HG02943 (cell line): ENCODE measurements at regions not wholly inside any gene's neighbourhood (a gene's known extent, or its start where the extent isn't known, plus 50 kb on each side); places are given as distances from the start of the nearest gene placed in this dataset.
"Not testable (repeated sequence)": the region's sequence is repeated elsewhere in the genome, so short reads cannot be mapped to it uniquely, and the experiment has no call there.

ENCODE experiments used
- ATAC-seq: cut with Tn5 transposase; IDR thresholded peaks from one replicate; pipeline ENCODE4 v1.9.1; 2021; ENCODE audit warnings: mild to moderate bottlenecking, low read depth, moderate library complexity; ENCODE audit not compliant: unreplicated experiment

GRCh38 chr7:113198226-113198625 is 79.9 kb upstream of the SMIM30 start:
- ATAC-seq = no peak

- ATAC-seq = no peak
Measured at GRCh38 chr7:113197274-113197673, 78.9 kb upstream of the SMIM30 start.

- ATAC-seq = no peak
Measured at GRCh38 chr7:113188396-113188795, 70.0 kb upstream of the SMIM30 start.

- no peak for ATAC-seq
Measured at GRCh38 chr7:113179313-113179712, 61.0 kb upstream of the SMIM30 start.

- ATAC-seq = no peak
Measured at GRCh38 chr7:113176836-113177235, 58.5 kb upstream of the SMIM30 start.

- ATAC-seq = not testable (repeated sequence)
Measured at GRCh38 chr7:113176180-113176579, 57.8 kb upstream of the SMIM30 start.

- no peak for ATAC-seq
Measured at GRCh38 chr7:113175525-113176104, 57.3 kb upstream of the SMIM30 start.

- no peak for ATAC-seq
Measured at GRCh38 chr7:113172726-113173125, 54.4 kb upstream of the SMIM30 start.

GRCh38 chr7:113170591-113170990 is 52.2 kb upstream of the SMIM30 start:
- no peak for ATAC-seq
